ENCODE measurements at regions not wholly inside any gene's neighbourhood (a gene's known extent, or its start where the extent isn't known, plus 50 kb on each side); places are given as distances from the start of the nearest gene placed in this dataset.

GRCh38 chr15:66934868-66935520 is 130.4 kb upstream of the SMAD3 start:
- TF ChIP-seq CTCF (IDR thresholded peaks at IDR 0.05; ENCODE audit: low read length) (no peak), EZH2 (IDR thresholded peaks at IDR 0.05; ENCODE audit: borderline replicate concordance, low read length) (no peak)
